ENCODE measurements at regions not wholly inside any gene's neighbourhood (a gene's known extent, or its start where the extent isn't known, plus 50 kb on each side); places are given as distances from the start of the nearest gene placed in this dataset.

DNA sequence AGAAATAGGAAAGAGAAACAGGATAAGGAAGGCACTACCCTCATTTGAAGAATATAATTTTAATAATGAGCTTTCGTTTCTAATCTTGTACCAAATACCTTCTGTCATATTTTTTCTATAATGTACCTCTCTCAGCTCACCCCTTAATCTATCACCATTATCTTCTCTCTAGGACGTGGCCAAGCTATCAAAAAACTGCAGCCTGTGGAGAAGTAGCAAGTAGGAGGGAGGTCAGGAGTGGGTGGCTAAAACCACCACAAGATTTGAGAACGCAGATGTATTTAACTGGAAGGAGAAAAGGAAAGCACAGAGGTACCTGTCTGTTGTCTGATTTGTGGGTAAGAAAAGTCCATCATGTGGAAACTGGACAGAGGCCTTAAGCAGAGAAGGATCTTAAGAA, 576.7 kb upstream of the DIPK2B start:
- TF ChIP-seq, protein P1, sequence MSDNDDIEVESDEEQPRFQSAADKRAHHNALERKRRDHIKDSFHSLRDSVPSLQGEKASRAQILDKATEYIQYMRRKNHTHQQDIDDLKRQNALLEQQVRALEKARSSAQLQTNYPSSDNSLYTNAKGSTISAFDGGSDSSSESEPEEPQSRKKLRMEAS (IDR thresholded peaks at IDR 0.05; ENCODE audit: low read depth, low read length) = no peak
- TF ChIP-seq, protein P2, sequence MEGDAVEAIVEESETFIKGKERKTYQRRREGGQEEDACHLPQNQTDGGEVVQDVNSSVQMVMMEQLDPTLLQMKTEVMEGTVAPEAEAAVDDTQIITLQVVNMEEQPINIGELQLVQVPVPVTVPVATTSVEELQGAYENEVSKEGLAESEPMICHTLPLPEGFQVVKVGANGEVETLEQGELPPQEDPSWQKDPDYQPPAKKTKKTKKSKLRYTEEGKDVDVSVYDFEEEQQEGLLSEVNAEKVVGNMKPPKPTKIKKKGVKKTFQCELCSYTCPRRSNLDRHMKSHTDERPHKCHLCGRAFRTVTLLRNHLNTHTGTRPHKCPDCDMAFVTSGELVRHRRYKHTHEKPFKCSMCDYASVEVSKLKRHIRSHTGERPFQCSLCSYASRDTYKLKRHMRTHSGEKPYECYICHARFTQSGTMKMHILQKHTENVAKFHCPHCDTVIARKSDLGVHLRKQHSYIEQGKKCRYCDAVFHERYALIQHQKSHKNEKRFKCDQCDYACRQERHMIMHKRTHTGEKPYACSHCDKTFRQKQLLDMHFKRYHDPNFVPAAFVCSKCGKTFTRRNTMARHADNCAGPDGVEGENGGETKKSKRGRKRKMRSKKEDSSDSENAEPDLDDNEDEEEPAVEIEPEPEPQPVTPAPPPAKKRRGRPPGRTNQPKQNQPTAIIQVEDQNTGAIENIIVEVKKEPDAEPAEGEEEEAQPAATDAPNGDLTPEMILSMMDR (IDR thresholded peaks at IDR 0.05; ENCODE audit: low read depth, low read length) = no peak

All from NB4 (cell line).